Muscle layer of colon (tissue), 2 donors: ENCODE measurements at regions not wholly inside any gene's neighbourhood (a gene's known extent, or its start where the extent isn't known, plus 50 kb on each side); places are given as distances from the start of the nearest gene placed in this dataset.

Experiments
- H3K27ac ChIP-seq: one replicate; pipeline ENCODE4 v1.7.0; 2013; ENCODE audit warnings: low read depth, mild to moderate bottlenecking, low read length, moderate library complexity
- H3K27me3 ChIP-seq, 2 donors: one replicate each; pipeline ENCODE4 v1.7.0; 2013; ENCODE audit warnings: low read length in 2 of 2, mild to moderate bottlenecking in 2 of 2; ENCODE audit not compliant: insufficient read depth in 2 of 2, control insufficient read depth in 1 of 2
- H3K36me3 ChIP-seq: one replicate; pipeline ENCODE4 v1.7.0; 2013; ENCODE audit warnings: mild to moderate bottlenecking, low read length; ENCODE audit not compliant: insufficient read depth
- H3K4me1 ChIP-seq: one replicate; pipeline ENCODE4 v1.7.0; 2013; ENCODE audit warnings: mild to moderate bottlenecking, low read length; ENCODE audit not compliant: insufficient read depth
- H3K4me3 ChIP-seq, 2 donors: one replicate each; pipeline ENCODE4 v1.7.0; 2013; ENCODE audit warnings: low read length in 2 of 2, low read depth in 1 of 2, mild to moderate bottlenecking in 1 of 2, moderate library complexity in 1 of 2
- H3K9ac ChIP-seq: one replicate; pipeline ENCODE4 v1.7.0; 2013; ENCODE audit warnings: low read length
- H3K9me3 ChIP-seq: one replicate; pipeline ENCODE4 v1.7.0; 2013; ENCODE audit warnings: mild to moderate bottlenecking, low read length
- donor health status: abdominal sarcoma.
- donor health status: Adenocarcinoma of cecum.

DNA sequence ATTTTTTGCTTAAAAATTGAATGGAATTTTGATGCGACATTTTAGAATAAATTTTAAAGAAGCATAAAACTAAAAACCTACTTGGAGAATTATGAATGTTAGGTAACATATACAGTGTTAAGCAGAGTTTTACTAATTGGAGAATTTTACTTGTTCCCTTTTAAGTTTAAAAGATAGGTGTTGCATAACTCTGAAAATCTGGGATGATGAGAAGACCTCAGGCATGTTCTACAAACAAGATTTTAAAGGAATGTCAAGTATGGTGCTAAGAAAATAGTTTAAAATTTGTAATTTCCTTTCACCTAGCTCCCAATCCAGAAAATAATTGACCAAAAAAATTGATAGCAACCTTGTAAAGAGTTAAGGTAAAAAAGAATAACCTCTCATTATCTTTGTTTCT, 135.8 kb downstream of the RFC3 start:
- H3K9ac ChIP-seq = no peak overlapping the region
- no peaks in the 10 kb centered on the region for H3K27me3 ChIP-seq
- H3K4me3 ChIP-seq = no peak overlapping the region
- H3K36me3 ChIP-seq = no peaks in the 10 kb centered on the region
- no peak overlapping the region for H3K27ac ChIP-seq
- no peaks in the 10 kb centered on the region for H3K9me3 ChIP-seq
- no peaks in the 10 kb centered on the region for H3K4me1 ChIP-seq

- no peaks in the 10 kb centered on the region for H3K9me3 ChIP-seq
- no peaks in the 10 kb centered on the region for H3K27me3 ChIP-seq
- no peak overlapping the region for H3K27ac ChIP-seq
- no peak overlapping the region for H3K9ac ChIP-seq
- no peaks in the 10 kb centered on the region for H3K36me3 ChIP-seq
- no peak overlapping the region for H3K4me3 ChIP-seq
- H3K4me1 ChIP-seq = no peaks in the 10 kb centered on the region
Measured at GRCh38 chr13:33956346-33956745, 138.4 kb downstream of the RFC3 start.

DNA sequence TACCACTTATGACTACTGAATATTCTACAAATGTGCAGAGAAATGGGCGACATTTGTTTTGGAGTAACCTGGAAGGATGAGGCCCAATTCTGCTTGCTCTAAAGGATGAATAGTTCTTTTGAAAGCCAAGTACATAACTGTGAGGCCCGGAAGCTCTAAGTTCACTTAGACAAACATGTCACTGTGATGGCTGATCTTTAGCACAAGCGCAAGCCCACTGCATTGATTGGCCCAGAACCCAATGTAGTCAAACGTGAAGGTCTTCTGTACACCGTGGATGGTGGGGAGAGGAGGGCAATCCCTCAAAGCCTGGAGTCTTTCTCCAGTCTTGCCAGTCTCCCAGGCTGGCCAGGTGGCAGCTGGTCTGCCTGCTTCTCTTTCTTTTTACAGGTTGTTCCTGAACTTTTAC, 139.6 kb downstream of the RFC3 start:
- Histone ChIP-seq H3K4me1 (no peaks in the 10 kb centered on the region), H3K4me3 (no peak overlapping the region), H3K9me3 (no peaks in the 10 kb centered on the region), H3K9ac (no peak overlapping the region), H3K27me3 (no peaks in the 10 kb centered on the region), H3K36me3 (no peaks in the 10 kb centered on the region), H3K27ac (no peak overlapping the region)

DNA sequence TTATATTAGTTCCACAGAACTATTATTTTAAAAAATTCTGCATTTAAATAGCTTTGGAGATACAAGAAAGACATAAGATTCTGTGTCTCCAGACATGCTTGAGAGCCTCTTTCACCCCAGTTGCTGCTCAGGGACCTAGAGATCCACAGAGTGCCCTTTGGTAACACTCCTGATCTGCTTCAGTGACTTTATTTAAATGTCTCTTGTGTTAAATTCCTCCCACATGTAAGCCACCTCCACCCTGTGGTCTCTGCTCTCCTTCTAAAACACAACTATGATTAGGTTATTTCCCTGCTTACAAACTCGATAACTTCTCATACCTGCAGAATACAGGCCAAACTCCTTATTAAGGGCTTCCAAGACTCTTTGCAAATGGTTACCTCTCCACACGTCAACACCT, 141.0 kb downstream of the RFC3 start:
- Histone ChIP-seq H3K9me3 (no peaks in the 10 kb centered on the region), H3K27ac (no peak overlapping the region)

GRCh38 chr13:33963134-33963533, 145.2 kb downstream of the RFC3 start:
- Histone ChIP-seq H3K4me1 (no peaks in the 10 kb centered on the region), H3K9ac (no peak overlapping the region), H3K36me3 (no peaks in the 10 kb centered on the region), H3K9me3 (no peaks in the 10 kb centered on the region), H3K27me3 (no peaks in the 10 kb centered on the region), H3K27ac (no peak overlapping the region), H3K4me3 (no peak overlapping the region)

More for the DNA sequence above, 141.0 kb downstream of the RFC3 start:
- Histone ChIP-seq H3K4me1 (no peaks in the 10 kb centered on the region), H3K4me3 (no peak overlapping the region), H3K27me3 (no peaks in the 10 kb centered on the region), H3K9ac (no peak overlapping the region), H3K36me3 (no peaks in the 10 kb centered on the region)

DNA sequence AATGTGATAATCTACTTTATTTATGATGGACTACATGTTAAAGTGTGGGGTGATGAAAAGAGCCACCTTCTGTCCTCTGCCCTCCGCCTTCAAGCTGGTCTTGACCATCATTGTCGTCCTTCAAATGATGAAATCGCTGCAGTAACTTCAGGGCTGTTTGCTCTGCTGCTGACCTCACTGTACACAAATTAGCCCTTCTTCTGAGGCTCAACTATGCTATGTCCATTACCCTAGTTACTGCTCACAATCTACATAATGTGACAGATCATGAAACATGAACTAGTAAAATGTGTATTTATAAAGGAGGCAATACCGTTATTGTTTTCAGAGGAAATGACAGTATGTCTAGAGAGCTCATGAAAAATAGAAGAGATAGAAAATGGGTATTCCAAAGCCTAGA, 145.9 kb downstream of the RFC3 start:
- no peaks in the 10 kb centered on the region for H3K4me1 ChIP-seq
- no peaks in the 10 kb centered on the region for H3K36me3 ChIP-seq

GRCh38 chr13:33968520-33969507, 150.9 kb downstream of the RFC3 start:
- no peak overlapping the region for H3K9ac ChIP-seq

More for the DNA sequence above, 145.9 kb downstream of the RFC3 start:
- no peak overlapping the region for H3K27ac ChIP-seq
- H3K9me3 ChIP-seq = no peaks in the 10 kb centered on the region
- H3K27me3 ChIP-seq = no peaks in the 10 kb centered on the region
- H3K9ac ChIP-seq = no peak overlapping the region
- no peak overlapping the region for H3K4me3 ChIP-seq

DNA sequence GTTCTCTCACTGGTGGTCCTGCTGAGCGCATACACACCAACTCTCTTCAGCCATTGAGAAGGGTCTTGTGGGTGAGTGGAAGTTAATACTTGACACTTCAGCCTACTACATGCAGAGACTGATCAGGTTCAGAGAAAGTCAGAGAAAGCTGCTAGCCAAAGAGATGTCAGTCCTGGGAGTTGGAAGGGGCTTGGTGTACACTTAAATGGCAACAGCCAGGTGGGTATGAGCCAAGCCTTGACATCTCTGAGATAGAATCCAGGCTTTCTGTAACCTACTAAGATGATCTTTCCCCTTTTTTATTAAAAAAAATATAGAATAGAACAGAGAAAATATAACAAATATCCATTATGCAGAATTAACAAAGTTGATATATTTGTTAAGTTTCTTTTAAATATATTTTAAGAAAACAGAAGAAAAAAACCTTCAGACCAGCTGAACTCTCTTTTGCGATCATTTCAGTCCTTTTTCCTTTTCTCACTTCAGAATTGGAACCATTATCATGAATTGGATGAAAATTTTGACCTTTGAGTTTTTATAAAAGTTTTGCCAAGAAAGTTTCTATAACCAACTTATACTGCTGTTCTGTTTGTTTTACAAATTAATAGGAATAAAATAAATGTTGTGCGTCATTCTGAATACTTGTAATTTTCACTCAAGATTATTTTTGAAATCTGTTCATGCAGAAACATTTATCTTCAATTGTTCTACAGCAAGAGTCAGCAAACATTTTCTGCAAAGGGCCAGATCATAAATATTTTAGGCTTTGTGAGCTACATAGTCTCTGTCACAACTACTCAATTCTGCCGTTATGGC, 153.0 kb downstream of the RFC3 start:
- Histone ChIP-seq H3K27ac (no peak overlapping the region), H3K9ac (no peak overlapping the region), H3K9me3 (no peaks in the 10 kb centered on the region), H3K4me1 (peaks cover 5% of the 10 kb centered on the region), H3K4me3 (no peak overlapping the region), H3K36me3 (no peaks in the 10 kb centered on the region), H3K27me3 (no peaks in the 10 kb centered on the region)

More at GRCh38 chr13:33968520-33969507, 150.9 kb downstream of the RFC3 start:
- Histone ChIP-seq H3K27ac (no peak overlapping the region), H3K36me3 (no peaks in the 10 kb centered on the region), H3K4me3 (no peak overlapping the region), H3K27me3 (no peaks in the 10 kb centered on the region), H3K4me1 (peaks cover 5% of the 10 kb centered on the region), H3K9me3 (no peaks in the 10 kb centered on the region)

- Histone ChIP-seq H3K9me3 (no peaks in the 10 kb centered on the region), H3K4me3 (no peak overlapping the region), H3K27me3 (no peaks in the 10 kb centered on the region), H3K4me1 (peaks cover 5% of the 10 kb centered on the region), H3K27ac (no peak overlapping the region), H3K9ac (no peak overlapping the region), H3K36me3 (no peaks in the 10 kb centered on the region)
Measured at GRCh38 chr13:33971562-33971819, 153.5 kb downstream of the RFC3 start.

- no peaks in the 10 kb centered on the region for H3K27me3 ChIP-seq
- no peak overlapping the region for H3K9ac ChIP-seq
- H3K9me3 ChIP-seq = no peaks in the 10 kb centered on the region
- H3K4me1 ChIP-seq = peaks cover 5% of the 10 kb centered on the region
- no peaks in the 10 kb centered on the region for H3K36me3 ChIP-seq
- no peak overlapping the region for H3K4me3 ChIP-seq
- H3K27ac ChIP-seq = no peak overlapping the region
Measured at GRCh38 chr13:33973194-33973593, 155.2 kb downstream of the RFC3 start.

DNA sequence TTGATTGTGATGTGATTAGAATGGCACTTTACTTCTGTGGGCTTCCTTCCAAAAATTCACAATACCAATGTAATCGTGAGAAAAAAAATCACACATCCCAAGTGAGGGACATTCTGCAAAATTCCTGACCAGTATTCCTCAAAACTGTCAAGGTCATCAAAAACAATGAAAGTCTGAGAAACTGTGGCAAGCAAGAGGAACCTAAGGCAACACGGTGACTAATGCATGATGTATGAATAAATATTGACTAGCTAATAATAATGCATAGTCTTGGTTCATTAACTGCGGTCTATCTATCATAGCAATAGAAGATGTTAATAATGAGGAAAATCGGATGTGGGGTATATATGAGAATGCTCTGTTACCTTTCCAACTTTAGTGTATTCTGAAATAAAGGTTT, 159.0 kb downstream of the RFC3 start:
- Histone ChIP-seq H3K9me3 (no peaks in the 10 kb centered on the region), H3K4me3 (no peak overlapping the region), H3K27me3 (no peaks in the 10 kb centered on the region), H3K27ac (no peak overlapping the region), H3K9ac (no peak overlapping the region), H3K4me1 (no peaks in the 10 kb centered on the region), H3K36me3 (no peaks in the 10 kb centered on the region)
